Lung (tissue), 11 donors: ENCODE measurements at regions not wholly inside any gene's neighbourhood (a gene's known extent, or its start where the extent isn't known, plus 50 kb on each side); places are given as distances from the start of the nearest gene placed in this dataset.
A peak's percentile ranks its signal among the peaks of the same experiment; 100 is the strongest.

Source experiments
- ATAC-seq: fragments of 200-7000 bp; cut with Tn5 transposase; one replicate; pipeline ENCODE4 v1.9.1; 2020; ENCODE audit warnings: moderate number of reproducible peaks; ENCODE audit not compliant: insufficient read depth, low FRiP score
- DNase-seq, 3 donors: peaks; one replicate each; pipeline ENCODE4 v3.0.0-alpha.2; 2013 to 2017
- H3K27ac ChIP-seq, 2 donors: one replicate each; pipeline ENCODE4 v1.5.1; 2013; ENCODE audit warnings: mild to moderate bottlenecking in 2 of 2, moderate library complexity in 2 of 2, control low read depth in 1 of 2, inconsistent platforms in 1 of 2, low read depth in 1 of 2, low read length in 1 of 2
- H3K27me3 ChIP-seq, 3 donors: one replicate each; pipeline ENCODE4 v1.5.1; 2013; ENCODE audit warnings: low read length in 2 of 3; ENCODE audit not compliant: control insufficient read depth in 3 of 3, insufficient read depth in 3 of 3
- H3K36me3 ChIP-seq, 4 donors: one replicate each; pipeline ENCODE4 v1.5.1; 2013; ENCODE audit warnings: low read length in 4 of 4, mild to moderate bottlenecking in 1 of 4, moderate library complexity in 1 of 4; ENCODE audit not compliant: control insufficient read depth in 4 of 4, insufficient read depth in 4 of 4
- H3K4me1 ChIP-seq, 5 donors: one replicate each; pipeline ENCODE4 v1.5.1; 2013; ENCODE audit warnings: low read length in 5 of 5, mild to moderate bottlenecking in 2 of 5, moderate library complexity in 1 of 5; ENCODE audit not compliant: control insufficient read depth in 5 of 5, insufficient read depth in 5 of 5
- H3K4me3 ChIP-seq: one replicate; pipeline ENCODE4 v1.5.1; 2013; ENCODE audit warnings: mild to moderate bottlenecking, control low read depth, moderate library complexity
- H3K9ac ChIP-seq, 2 donors: one replicate each; pipeline ENCODE4 v1.5.1; 2013; ENCODE audit warnings: low read length in 2 of 2, control low read depth in 1 of 2; ENCODE audit not compliant: insufficient read depth in 1 of 2
- H3K9me3 ChIP-seq, 4 donors: one replicate each; pipeline ENCODE4 v1.5.1; 2013; ENCODE audit warnings: low read length in 3 of 4, mild to moderate bottlenecking in 1 of 4, moderate library complexity in 1 of 4; ENCODE audit not compliant: control insufficient read depth in 4 of 4, insufficient read depth in 3 of 4
- CTCF ChIP-seq: IDR thresholded peaks from 2 replicates; pipeline ENCODE4 v1.5.1; 2012; ENCODE audit warnings: mild to moderate bottlenecking; ENCODE audit errors: control extremely low read depth, extremely low read depth
- WGBS, 2 donors: extraction: QIAGEN DNeasy Blood & Tissue Kit; methylation state at CpG; one replicate each; pipeline ENCODE4 v1.1.7; 2013; 5-methylcytosine and 5-hydroxymethylcytosine counted together
- donor health status: control.
- donor health status: control.
- donor health status: Bipolar disorder and iron deficiency.
- donor health status: healthy.
- donor health status: DM: yes; HTN: yes; CAD: no.

GRCh38 chr2:194549387-194549786 is 1107.6 kb upstream of the SLC39A10 start:
- no peak for TF ChIP-seq CTCF
- no peaks in the 10 kb centered on the region for H3K4me1 ChIP-seq
- H3K36me3 ChIP-seq, result no peaks in the 10 kb centered on the region
- H3K27me3 ChIP-seq, result no peaks in the 10 kb centered on the region
- no peaks in the 10 kb centered on the region for H3K9me3 ChIP-seq
- WGBS, 2 donors, result 71 to 87% methylated on average over 2 of the region's 2 CpGs
- H3K27ac ChIP-seq, result no peak overlapping the region
- no peak for ATAC-seq
- no peak overlapping the region for H3K4me3 ChIP-seq
- no peak overlapping the region for H3K9ac ChIP-seq
- DNase-seq, result no peak

- WGBS, 2 donors, result 63 to 72% methylated on average over 1 of the region's 1 CpG
- peak in 2 of 3 donors; percentile 8 to 11 for DNase-seq
Measured at GRCh38 chr2:194545978-194546377, 1111.0 kb upstream of the SLC39A10 start.

GRCh38 chr2:194539425-194539824 is 1117.6 kb upstream of the SLC39A10 start:
- DNase-seq (no peak), ATAC-seq (no peak)
- Histone ChIP-seq H3K9me3 (peaks cover 0 to 3% (median 1%) of the 10 kb centered on the region in 4 donors), H3K36me3 (no peaks in the 10 kb centered on the region), H3K27ac (no peak overlapping the region), H3K27me3 (no peaks in the 10 kb centered on the region), H3K9ac (no peak overlapping the region), H3K4me1 (no peaks in the 10 kb centered on the region), H3K4me3 (no peak overlapping the region)
- TF ChIP-seq CTCF, result no peak

More at GRCh38 chr2:194545978-194546377, 1111.0 kb upstream of the SLC39A10 start:
- peaks cover 0 to 3% (median 0%) of the 10 kb centered on the region in 4 donors for H3K9me3 ChIP-seq
- H3K9ac ChIP-seq, result no peak overlapping the region
- no peaks in the 10 kb centered on the region for H3K4me1 ChIP-seq
- no peak overlapping the region for H3K4me3 ChIP-seq
- H3K36me3 ChIP-seq, result no peaks in the 10 kb centered on the region
- H3K27me3 ChIP-seq, result no peaks in the 10 kb centered on the region
- H3K27ac ChIP-seq, result no peak overlapping the region
- TF ChIP-seq CTCF, result no peak
- ATAC-seq, result no peak

- TF ChIP-seq CTCF, result no peak
- no peaks in the 10 kb centered on the region for H3K27me3 ChIP-seq
- H3K9me3 ChIP-seq, result no peaks in the 10 kb centered on the region
- H3K36me3 ChIP-seq, result no peaks in the 10 kb centered on the region
- no peak overlapping the region for H3K4me3 ChIP-seq
- no peak overlapping the region for H3K27ac ChIP-seq
- DNase-seq (no peak), ATAC-seq (no peak)
- H3K9ac ChIP-seq, result no peak overlapping the region
- H3K4me1 ChIP-seq, result no peaks in the 10 kb centered on the region
Measured at GRCh38 chr2:194526121-194526520, 1130.9 kb upstream of the SLC39A10 start.
